GM23338 (cell line): ENCODE measurements at regions not wholly inside any gene's neighbourhood (a gene's known extent, or its start where the extent isn't known, plus 50 kb on each side); places are given as distances from the start of the nearest gene placed in this dataset.

Experiments
- ATAC-seq: fragments of 200-7000 bp; cut with Tn5 transposase; 3 replicates; pipeline ENCODE4 v1.9.1; 2020
- DNase-seq: peaks from one replicate; pipeline ENCODE4 v3.0.0-alpha.2; 2015; ENCODE audit warnings: low spot score
- H2AFZ ChIP-seq: fragments of 200-600 bp; sonication (generic); 2 replicates; pipeline ENCODE4 v1.8.0; 2016; ENCODE audit warnings: antibody characterized with exemption, mild to moderate bottlenecking, moderate library complexity
- H3F3A ChIP-seq: fragments of 200-600 bp; sonication (generic); replicated peaks from 2 replicates; pipeline ENCODE4 v1.8.0; 2017; ENCODE audit warnings: antibody characterized with exemption, mixed run types, low read depth
- H3K27ac ChIP-seq: fragments of 200-600 bp; sonication (generic); 2 replicates; pipeline ENCODE4 v1.6.1; 2016; ENCODE audit warnings: low read depth
- H3K27me3 ChIP-seq: fragments of 200-600 bp; sonication (generic); 2 replicates; pipeline ENCODE4 v1.8.0; 2016; ENCODE audit warnings: mild to moderate bottlenecking, mixed run types, moderate library complexity; ENCODE audit not compliant: insufficient read depth
- H3K36me3 ChIP-seq: fragments of 200-600 bp; sonication (generic); 2 replicates; pipeline ENCODE4 v1.8.0; 2016; ENCODE audit warnings: mild to moderate bottlenecking; ENCODE audit not compliant: insufficient read depth
- H3K4me1 ChIP-seq: fragments of 200-600 bp; sonication (generic); 2 replicates; pipeline ENCODE4 v1.8.0; 2016; ENCODE audit warnings: mild to moderate bottlenecking, moderate library complexity; ENCODE audit not compliant: insufficient read depth
- H3K4me2 ChIP-seq: fragments of 200-600 bp; sonication (generic); 2 replicates; pipeline ENCODE4 v1.7.1; 2017; ENCODE audit warnings: mixed run types
- H3K4me3 ChIP-seq: fragments of 200-600 bp; sonication (generic); 2 replicates; pipeline ENCODE4 v1.6.1; 2016; ENCODE audit warnings: mixed run types
- H3K79me2 ChIP-seq: fragments of 200-600 bp; sonication (generic); replicated peaks from 2 replicates; pipeline ENCODE4 v1.8.0; 2017; ENCODE audit warnings: mild to moderate bottlenecking; ENCODE audit not compliant: insufficient read depth
- H3K9me2 ChIP-seq: fragments of 200-600 bp; sonication (generic); 2 replicates; pipeline ENCODE4 v1.8.0; 2017; ENCODE audit not compliant: insufficient read depth
- H4K20me1 ChIP-seq: fragments of 200-600 bp; sonication (generic); replicated peaks from 2 replicates; pipeline ENCODE4 v1.8.0; 2017; ENCODE audit warnings: mild to moderate bottlenecking; ENCODE audit not compliant: insufficient read depth
- H3K27ac Mint-ChIP-seq: 2 replicates; pipeline ENCODE4 v1.8.0; 2020; ENCODE audit warnings: inconsistent platforms, mild to moderate bottlenecking, moderate library complexity, mixed read lengths
- H3K27me3 Mint-ChIP-seq: 3 replicates; pipeline ENCODE4 v1.8.0; 2022; ENCODE audit warnings: low read depth, mild to moderate bottlenecking, moderate library complexity, mixed read lengths, inconsistent platforms; ENCODE audit not compliant: insufficient read depth, poor library complexity
- H3K36me3 Mint-ChIP-seq: 3 replicates; pipeline ENCODE4 v1.8.0; 2021; ENCODE audit warnings: low read depth, mild to moderate bottlenecking, inconsistent platforms, moderate library complexity, mixed read lengths
- H3K4me1 Mint-ChIP-seq: 3 replicates; pipeline ENCODE4 v1.8.0; 2020; ENCODE audit warnings: mild to moderate bottlenecking, inconsistent platforms, mixed read lengths
- H3K4me3 Mint-ChIP-seq: 3 replicates; pipeline ENCODE4 v1.8.0; 2021; ENCODE audit warnings: moderate library complexity, mild to moderate bottlenecking, inconsistent platforms, mixed read lengths
- H3K9me3 Mint-ChIP-seq: 3 replicates; pipeline ENCODE4 v1.8.0; 2020; ENCODE audit warnings: moderate library complexity, mild to moderate bottlenecking, inconsistent platforms, mixed read lengths
- EZH2 ChIP-seq: fragments of 200-600 bp; sonication (generic); IDR thresholded peaks from one replicate; pipeline ENCODE4 v1.8.0; 2017; ENCODE audit warnings: antibody characterized with exemption, mild to moderate bottlenecking, low read depth; ENCODE audit not compliant: unreplicated experiment
- EZH2phosphoT487 ChIP-seq: fragments of 200-600 bp; sonication (generic); IDR thresholded peaks from one replicate; pipeline ENCODE4 v1.8.1; 2018; ENCODE audit warnings: antibody characterized with exemption; ENCODE audit not compliant: unreplicated experiment
- JUNB ChIP-seq: IDR thresholded peaks from one replicate; pipeline ENCODE4 v1.6.1; 2016; ENCODE audit warnings: antibody characterized with exemption; ENCODE audit not compliant: unreplicated experiment
- NANOG ChIP-seq: IDR thresholded peaks from 2 replicates; pipeline ENCODE4 v1.6.1; 2016; ENCODE audit warnings: antibody characterized with exemption, borderline replicate concordance
- POLR2AphosphoS5 ChIP-seq: IDR thresholded peaks from 2 replicates; pipeline ENCODE4 v1.6.1; 2016; ENCODE audit warnings: antibody characterized with exemption, low read depth
- REST ChIP-seq: IDR thresholded peaks from one replicate; pipeline ENCODE4 v1.6.1; 2018; ENCODE audit warnings: antibody characterized with exemption; ENCODE audit not compliant: unreplicated experiment
- STAT1 ChIP-seq: IDR thresholded peaks from one replicate; pipeline ENCODE4 v1.6.1; 2016; ENCODE audit warnings: antibody characterized with exemption; ENCODE audit not compliant: unreplicated experiment
- ZNF114 ChIP-seq: fragments of 250-450 bp; sonication (Bioruptor Pico); IDR thresholded peaks from 2 replicates; pipeline ENCODE4 v1.5.0; 2020; ENCODE audit warnings: mild to moderate bottlenecking, moderate library complexity
- ZNF331 ChIP-seq: fragments of 250-450 bp; sonication (Bioruptor Pico); IDR thresholded peaks from 2 replicates; pipeline ENCODE4 v1.5.0; 2020; ENCODE audit warnings: low read depth, mild to moderate bottlenecking, moderate library complexity
- ZNF462 ChIP-seq: fragments of 250-450 bp; sonication (Bioruptor Pico); IDR thresholded peaks from 2 replicates; pipeline ENCODE4 v1.5.0; 2020; ENCODE audit warnings: mild to moderate bottlenecking, moderate library complexity
- TF ChIP-seq, protein P1 (sequence below), 2 experiments: fragments of 200-600 bp in 1 of 2; sonication (generic) in 1 of 2; conservative IDR thresholded peaks; 2 replicates each; pipeline versions ENCODE4 v1.5.1 to v1.6.1; 2016 to 2017; ENCODE audit warnings: antibody characterized with exemption in 2 of 2, low read depth in 2 of 2, mild to moderate bottlenecking in 2 of 2, moderate library complexity in 1 of 2

GRCh38 chr11:42145311-42145710 lies 685.9 kb upstream of the LRRC4C start:
- no peak overlapping the region for H3K27ac ChIP-seq
- ATAC-seq (no peak), DNase-seq (no peak)
- H3K4me1 ChIP-seq, result no peaks in the 10 kb centered on the region
- no peaks in the 10 kb centered on the region for H3K79me2 ChIP-seq
- Mint-ChIP-seq H3K4me1 (no peaks in the 10 kb centered on the region), H3K27ac (no peak overlapping the region), H3K27me3 (peaks cover 4% of the 10 kb centered on the region), H3K36me3 (peaks cover 25% of the 10 kb centered on the region), H3K4me3 (no peak overlapping the region), H3K9me3 (peaks cover 86% of the 10 kb centered on the region)
- no peaks in the 10 kb centered on the region for H3K27me3 ChIP-seq
- no peaks in the 10 kb centered on the region for H4K20me1 ChIP-seq
- no peak overlapping the region for H3K4me3 ChIP-seq
- no peak overlapping the region for H3K4me2 ChIP-seq
- no peaks in the 10 kb centered on the region; the same call in 1 of the 2 replicates for H3K36me3 ChIP-seq
- TF ChIP-seq JUNB (no peak), STAT1 (no peak)
- no peak overlapping the region for H2AFZ ChIP-seq
- no peaks in the 10 kb centered on the region for H3F3A ChIP-seq
- no peaks in the 10 kb centered on the region for H3K9me2 ChIP-seq

- no peak overlapping the region for H3K27ac Mint-ChIP-seq
- H3K36me3 Mint-ChIP-seq, result peaks cover 5% of the 10 kb centered on the region; the same call in 1 of the 3 replicates
- Histone ChIP-seq H3K27ac (no peak overlapping the region), H2AFZ (no peak overlapping the region), H3K9me2 (no peaks in the 10 kb centered on the region), H3K4me2 (no peak overlapping the region), H3F3A (no peaks in the 10 kb centered on the region), H3K36me3 (no peaks in the 10 kb centered on the region), H4K20me1 (no peaks in the 10 kb centered on the region), H3K4me3 (no peak overlapping the region), H3K79me2 (no peaks in the 10 kb centered on the region), H3K27me3 (no peaks in the 10 kb centered on the region), H3K4me1 (no peaks in the 10 kb centered on the region)
- peaks cover 59% of the 10 kb centered on the region for H3K9me3 Mint-ChIP-seq
- no peak for ATAC-seq
- H3K4me3 Mint-ChIP-seq, result no peak overlapping the region
- no peaks in the 10 kb centered on the region for H3K4me1 Mint-ChIP-seq
- peaks cover 2% of the 10 kb centered on the region for H3K27me3 Mint-ChIP-seq
- DNase-seq, result no peak
- no peak for TF ChIP-seq ZNF462
- no peak for TF ChIP-seq ZNF114
- no peak for TF ChIP-seq ZNF331
- TF ChIP-seq EZH2, result no peak
- TF ChIP-seq POLR2AphosphoS5, result no peak
- no peak for TF ChIP-seq STAT1
- no peak for TF ChIP-seq NANOG
- TF ChIP-seq EZH2phosphoT487, result no peak
- TF ChIP-seq REST, result no peak
- TF ChIP-seq, protein P1, sequence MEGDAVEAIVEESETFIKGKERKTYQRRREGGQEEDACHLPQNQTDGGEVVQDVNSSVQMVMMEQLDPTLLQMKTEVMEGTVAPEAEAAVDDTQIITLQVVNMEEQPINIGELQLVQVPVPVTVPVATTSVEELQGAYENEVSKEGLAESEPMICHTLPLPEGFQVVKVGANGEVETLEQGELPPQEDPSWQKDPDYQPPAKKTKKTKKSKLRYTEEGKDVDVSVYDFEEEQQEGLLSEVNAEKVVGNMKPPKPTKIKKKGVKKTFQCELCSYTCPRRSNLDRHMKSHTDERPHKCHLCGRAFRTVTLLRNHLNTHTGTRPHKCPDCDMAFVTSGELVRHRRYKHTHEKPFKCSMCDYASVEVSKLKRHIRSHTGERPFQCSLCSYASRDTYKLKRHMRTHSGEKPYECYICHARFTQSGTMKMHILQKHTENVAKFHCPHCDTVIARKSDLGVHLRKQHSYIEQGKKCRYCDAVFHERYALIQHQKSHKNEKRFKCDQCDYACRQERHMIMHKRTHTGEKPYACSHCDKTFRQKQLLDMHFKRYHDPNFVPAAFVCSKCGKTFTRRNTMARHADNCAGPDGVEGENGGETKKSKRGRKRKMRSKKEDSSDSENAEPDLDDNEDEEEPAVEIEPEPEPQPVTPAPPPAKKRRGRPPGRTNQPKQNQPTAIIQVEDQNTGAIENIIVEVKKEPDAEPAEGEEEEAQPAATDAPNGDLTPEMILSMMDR (conservative IDR thresholded peaks at IDR 0.05; ENCODE audit: low read depth in 2 of 2), result no peak
These were observed 702.4 kb upstream of the LRRC4C start for GRCh38 chr11:42161886-42162285.
